NB4 (cell line): ENCODE measurements at regions not wholly inside any gene's neighbourhood (a gene's known extent, or its start where the extent isn't known, plus 50 kb on each side); places are given as distances from the start of the nearest gene placed in this dataset.

Experiments used
- POLR2A ChIP-seq: IDR thresholded peaks from 2 replicates; pipeline ENCODE4 v1.6.1; 2011; ENCODE audit warnings: mild to moderate bottlenecking; ENCODE audit not compliant: insufficient read length; ENCODE audit errors: extremely low read depth
- TF ChIP-seq, protein P1 (sequence below): IDR thresholded peaks from one replicate; pipeline ENCODE4 v1.5.1; 2012; ENCODE audit warnings: low read depth, low read length

DNA sequence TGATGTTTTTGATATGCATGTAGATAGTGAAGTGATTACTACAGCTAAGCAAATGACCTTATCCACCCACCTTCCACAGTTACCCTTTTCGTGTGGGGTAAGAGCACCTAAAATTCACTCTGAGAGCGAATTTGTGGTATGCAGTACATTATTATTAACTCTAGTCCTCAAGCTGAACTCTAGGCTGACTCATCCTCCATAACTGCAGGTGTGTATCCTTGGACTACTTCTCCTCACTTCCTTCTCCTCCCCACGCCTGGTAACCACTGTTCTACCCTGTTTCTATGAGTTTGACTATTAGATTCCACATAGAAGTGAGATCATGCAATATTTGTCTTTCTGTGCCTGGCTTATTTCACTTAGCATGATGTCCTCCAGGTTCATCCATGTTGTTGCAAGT lies 484.6 kb downstream of the GATA3 start:
- TF ChIP-seq POLR2A = no peak
- TF ChIP-seq, protein P1, sequence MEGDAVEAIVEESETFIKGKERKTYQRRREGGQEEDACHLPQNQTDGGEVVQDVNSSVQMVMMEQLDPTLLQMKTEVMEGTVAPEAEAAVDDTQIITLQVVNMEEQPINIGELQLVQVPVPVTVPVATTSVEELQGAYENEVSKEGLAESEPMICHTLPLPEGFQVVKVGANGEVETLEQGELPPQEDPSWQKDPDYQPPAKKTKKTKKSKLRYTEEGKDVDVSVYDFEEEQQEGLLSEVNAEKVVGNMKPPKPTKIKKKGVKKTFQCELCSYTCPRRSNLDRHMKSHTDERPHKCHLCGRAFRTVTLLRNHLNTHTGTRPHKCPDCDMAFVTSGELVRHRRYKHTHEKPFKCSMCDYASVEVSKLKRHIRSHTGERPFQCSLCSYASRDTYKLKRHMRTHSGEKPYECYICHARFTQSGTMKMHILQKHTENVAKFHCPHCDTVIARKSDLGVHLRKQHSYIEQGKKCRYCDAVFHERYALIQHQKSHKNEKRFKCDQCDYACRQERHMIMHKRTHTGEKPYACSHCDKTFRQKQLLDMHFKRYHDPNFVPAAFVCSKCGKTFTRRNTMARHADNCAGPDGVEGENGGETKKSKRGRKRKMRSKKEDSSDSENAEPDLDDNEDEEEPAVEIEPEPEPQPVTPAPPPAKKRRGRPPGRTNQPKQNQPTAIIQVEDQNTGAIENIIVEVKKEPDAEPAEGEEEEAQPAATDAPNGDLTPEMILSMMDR = no peak
